ENCODE measurements at regions not wholly inside any gene's neighbourhood (a gene's known extent, or its start where the extent isn't known, plus 50 kb on each side); places are given as distances from the start of the nearest gene placed in this dataset.

DNA sequence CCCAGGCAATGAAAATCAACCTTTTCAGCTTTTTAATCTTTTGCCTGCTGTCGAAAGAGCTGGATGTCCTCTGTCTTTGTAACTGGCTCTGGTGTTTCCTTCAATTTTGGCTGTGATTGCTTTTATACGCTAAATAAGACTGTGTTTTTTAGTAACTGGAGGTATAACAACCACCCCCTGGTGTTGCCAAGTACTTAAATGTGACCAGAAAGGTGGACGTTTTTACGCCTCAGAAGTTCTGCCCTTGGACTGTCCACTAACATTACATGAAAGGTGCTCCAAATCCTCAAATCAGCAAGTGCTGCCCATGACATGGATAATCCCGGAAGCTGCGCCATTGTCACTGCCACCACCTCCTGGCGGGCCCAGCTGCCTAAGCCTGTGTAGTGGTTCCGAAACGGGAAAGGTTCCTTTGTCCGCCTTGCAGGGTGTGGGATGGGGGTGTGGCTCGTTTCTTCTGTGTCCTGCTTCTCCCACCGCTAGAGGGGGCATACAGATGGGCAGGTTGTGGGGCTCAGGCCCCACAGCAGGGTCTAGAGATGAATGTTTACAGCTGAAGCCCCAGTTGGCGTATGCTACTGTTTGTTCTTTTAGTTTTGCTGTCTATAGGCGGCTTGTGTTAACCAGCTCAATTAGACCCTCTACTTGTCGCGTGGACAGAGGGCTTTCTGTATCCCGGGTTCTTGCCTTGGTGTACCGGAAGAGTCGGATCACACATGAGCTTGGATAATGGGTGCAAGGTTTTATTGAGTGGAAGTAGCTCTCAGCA is 82.2 kb upstream of the SEPTIN5 start:
- Histone ChIP-seq H3K4me3 (ENCODE audit: low read length) (no peak overlapping the region), H2AFZ (ENCODE audit: low read length) (no peak overlapping the region), H3K9ac (ENCODE audit: low read length) (no peak overlapping the region), H3K27ac (ENCODE audit: low read length) (no peak overlapping the region), H3K9me2 (replicated peaks; ENCODE audit: insufficient read depth, low read length) (no peaks in the 10 kb centered on the region), H3K4me2 (ENCODE audit: low read depth, low read length, poor library complexity, severe bottlenecking) (no peak overlapping the region), H3K27me3 (ENCODE audit: low read length) (no peaks in the 10 kb centered on the region), H3K79me2 (ENCODE audit: low read length) (no peaks in the 10 kb centered on the region), H3K36me3 (ENCODE audit: insufficient read depth, low read length) (no peaks in the 10 kb centered on the region), H4K20me1 (ENCODE audit: insufficient read depth, low read depth, low read length) (no peaks in the 10 kb centered on the region), H3K9me3 (ENCODE audit: low read length) (no peaks in the 10 kb centered on the region), H3K4me1 (ENCODE audit: low read length) (peaks cover 17% of the 10 kb centered on the region)
- DNase-seq = peak; percentile 80

DNA sequence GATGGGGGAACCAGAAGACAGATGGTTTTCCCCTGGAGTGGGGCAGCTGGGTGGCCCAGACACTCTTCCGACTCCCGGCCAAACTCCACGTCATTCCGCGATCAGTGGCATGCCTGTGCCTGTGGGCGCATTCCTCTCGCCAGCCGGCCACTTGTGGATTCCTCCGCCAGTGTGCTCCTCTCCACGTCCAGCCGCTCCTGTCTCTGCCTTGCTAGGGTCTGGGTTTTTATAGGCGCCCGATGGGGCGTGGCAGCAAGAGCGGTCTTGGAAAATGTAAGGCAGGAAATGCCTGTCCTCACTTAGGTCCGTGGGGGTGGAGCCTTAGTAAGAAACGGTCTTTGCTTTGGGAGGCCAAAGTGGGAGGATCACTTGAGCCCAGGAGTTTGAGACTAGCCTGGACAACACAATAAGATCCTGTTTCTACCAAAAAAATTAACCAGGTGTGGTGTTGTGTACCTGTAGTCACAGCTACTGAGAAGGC is 81.6 kb upstream of the SEPTIN5 start:
- H3K4me1 ChIP-seq (ENCODE audit: low read length) = peaks cover 13% of the 10 kb centered on the region
- no peak overlapping the region for H3K4me3 ChIP-seq (ENCODE audit: low read length)
- no peaks in the 10 kb centered on the region for H3K36me3 ChIP-seq (ENCODE audit: insufficient read depth, low read length)
- H4K20me1 ChIP-seq (ENCODE audit: insufficient read depth, low read depth, low read length) = no peaks in the 10 kb centered on the region
- H3K9ac ChIP-seq (ENCODE audit: low read length) = no peak overlapping the region
- no peak overlapping the region for H3K4me2 ChIP-seq (ENCODE audit: low read depth, low read length, poor library complexity, severe bottlenecking)
- DNase-seq = no peak
- no peak overlapping the region for H3K27ac ChIP-seq (ENCODE audit: low read length)
- H3K27me3 ChIP-seq (ENCODE audit: low read length) = no peaks in the 10 kb centered on the region
- H2AFZ ChIP-seq (ENCODE audit: low read length) = no peak overlapping the region
- H3K79me2 ChIP-seq (ENCODE audit: low read length) = no peaks in the 10 kb centered on the region
- no peaks in the 10 kb centered on the region for H3K9me2 ChIP-seq (replicated peaks; ENCODE audit: insufficient read depth, low read length)
- H3K9me3 ChIP-seq (ENCODE audit: low read length) = no peaks in the 10 kb centered on the region

- no peaks in the 10 kb centered on the region for H3K27me3 ChIP-seq (ENCODE audit: low read length)
- no peaks in the 10 kb centered on the region for H3K36me3 ChIP-seq (ENCODE audit: insufficient read depth, low read length)
- H3K9me3 ChIP-seq (ENCODE audit: low read length) = no peaks in the 10 kb centered on the region
- no peak overlapping the region for H3K4me3 ChIP-seq (ENCODE audit: low read length)
- H3K9me2 ChIP-seq (replicated peaks; ENCODE audit: insufficient read depth, low read length) = no peaks in the 10 kb centered on the region
- no peaks in the 10 kb centered on the region for H3K79me2 ChIP-seq (ENCODE audit: low read length)
- no peak overlapping the region for H3K9ac ChIP-seq (ENCODE audit: low read length)
- no peak for DNase-seq
- H3K4me1 ChIP-seq (ENCODE audit: low read length) = peaks cover 8% of the 10 kb centered on the region
- no peak overlapping the region for H3K4me2 ChIP-seq (ENCODE audit: low read depth, low read length, poor library complexity, severe bottlenecking)
- H3K27ac ChIP-seq (ENCODE audit: low read length) = no peak overlapping the region
- no peak overlapping the region for H2AFZ ChIP-seq (ENCODE audit: low read length)
- no peaks in the 10 kb centered on the region for H4K20me1 ChIP-seq (ENCODE audit: insufficient read depth, low read depth, low read length)
Observed at GRCh38 chr22:19634226-19634975, 79.9 kb upstream of the SEPTIN5 start.

DNA sequence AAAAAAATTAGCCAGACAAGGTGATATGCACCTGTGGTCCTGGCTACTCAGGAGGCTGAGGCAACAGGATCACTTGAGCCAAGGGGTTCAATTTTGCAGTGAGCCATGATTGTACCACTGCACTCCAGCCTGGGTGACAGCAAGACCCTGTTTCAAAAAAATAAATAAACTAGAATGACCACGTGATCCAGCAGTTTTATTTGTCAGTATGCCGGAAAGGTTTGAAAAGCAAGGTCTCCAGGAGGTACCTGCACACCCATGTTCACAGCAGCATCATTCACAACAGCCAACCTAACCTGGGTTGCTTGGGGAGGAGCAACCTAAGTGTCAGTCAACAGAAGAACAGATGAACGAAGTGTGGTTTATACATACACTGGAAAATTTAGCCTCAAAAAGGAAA is 78.7 kb upstream of the SEPTIN5 start:
- H3K9me2 ChIP-seq (replicated peaks; ENCODE audit: insufficient read depth, low read length) = no peaks in the 10 kb centered on the region
- H3K9ac ChIP-seq (ENCODE audit: low read length) = no peak overlapping the region
- H3K27me3 ChIP-seq (ENCODE audit: low read length) = no peaks in the 10 kb centered on the region
- H3K27ac ChIP-seq (ENCODE audit: low read length) = no peak overlapping the region
- no peak for DNase-seq
- no peak overlapping the region for H3K4me3 ChIP-seq (ENCODE audit: low read length)
- no peak overlapping the region for H2AFZ ChIP-seq (ENCODE audit: low read length)
- no peaks in the 10 kb centered on the region for H3K4me1 ChIP-seq (ENCODE audit: low read length)
- no peak overlapping the region for H3K4me2 ChIP-seq (ENCODE audit: low read depth, low read length, poor library complexity, severe bottlenecking)
- H3K36me3 ChIP-seq (ENCODE audit: insufficient read depth, low read length) = no peaks in the 10 kb centered on the region
- H3K79me2 ChIP-seq (ENCODE audit: low read length) = no peaks in the 10 kb centered on the region
- H3K9me3 ChIP-seq (ENCODE audit: low read length) = no peaks in the 10 kb centered on the region
- no peaks in the 10 kb centered on the region for H4K20me1 ChIP-seq (ENCODE audit: insufficient read depth, low read depth, low read length)

- Histone ChIP-seq H3K36me3 (ENCODE audit: insufficient read depth, low read length) (no peaks in the 10 kb centered on the region), H3K9ac (ENCODE audit: low read length) (no peak overlapping the region), H3K9me2 (replicated peaks; ENCODE audit: insufficient read depth, low read length) (no peaks in the 10 kb centered on the region), H3K4me1 (ENCODE audit: low read length) (no peaks in the 10 kb centered on the region), H2AFZ (ENCODE audit: low read length) (no peak overlapping the region), H3K79me2 (ENCODE audit: low read length) (no peaks in the 10 kb centered on the region), H3K27me3 (ENCODE audit: low read length) (no peaks in the 10 kb centered on the region), H4K20me1 (ENCODE audit: insufficient read depth, low read depth, low read length) (no peaks in the 10 kb centered on the region), H3K27ac (ENCODE audit: low read length) (no peak overlapping the region), H3K4me2 (ENCODE audit: low read depth, low read length, poor library complexity, severe bottlenecking) (no peak overlapping the region), H3K9me3 (ENCODE audit: low read length) (no peaks in the 10 kb centered on the region), H3K4me3 (ENCODE audit: low read length) (no peak overlapping the region)
- DNase-seq = no peak
Observed at GRCh38 chr22:19636696-19637407, 77.5 kb upstream of the SEPTIN5 start.

DNA sequence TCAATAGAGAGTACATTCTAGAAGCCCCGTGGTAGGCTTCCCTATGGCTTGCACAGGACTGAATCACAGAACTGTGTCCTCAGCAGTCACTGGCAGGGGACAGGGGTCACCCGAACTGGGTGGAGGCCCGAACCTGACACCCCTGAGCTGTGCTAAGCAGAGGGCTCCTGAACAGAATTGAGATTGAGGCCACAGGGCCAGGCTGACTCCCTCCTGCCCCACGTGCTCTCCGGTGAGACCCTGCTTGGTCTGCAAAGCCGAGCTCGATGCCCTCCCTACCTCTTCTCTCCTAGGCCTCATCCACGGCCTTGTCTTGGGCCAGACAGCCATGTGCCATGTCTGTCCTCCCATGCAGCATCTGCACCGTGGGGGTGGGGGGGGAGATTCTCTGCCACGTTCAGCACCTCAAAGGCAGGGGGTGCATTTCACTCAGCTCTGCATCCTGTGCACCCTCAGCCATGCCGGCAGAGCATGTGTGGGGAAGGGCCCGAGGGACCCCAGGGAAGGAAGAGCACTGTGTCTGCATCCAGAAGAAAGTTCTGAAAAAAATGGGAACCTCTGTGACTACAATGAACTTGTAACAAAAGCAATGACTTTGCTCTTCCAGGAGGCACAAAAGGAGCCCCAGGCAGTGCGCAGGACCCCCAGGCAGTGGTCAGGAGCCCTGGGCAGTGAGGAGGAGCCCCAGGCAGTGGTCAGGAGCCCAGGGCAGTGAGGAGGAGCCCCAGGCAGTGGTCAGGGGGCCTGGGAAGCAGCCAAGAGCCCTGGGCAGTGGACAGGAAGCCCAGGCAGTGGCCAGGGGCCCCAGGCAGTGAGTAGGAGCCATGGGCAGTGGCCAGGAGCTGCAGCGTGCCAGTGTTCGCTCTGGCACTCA is 76.7 kb upstream of the SEPTIN5 start:
- no peak overlapping the region for H3K4me3 ChIP-seq (ENCODE audit: low read length)
- no peaks in the 10 kb centered on the region for H3K9me2 ChIP-seq (replicated peaks; ENCODE audit: insufficient read depth, low read length)
- H3K9me3 ChIP-seq (ENCODE audit: low read length) = no peaks in the 10 kb centered on the region
- H4K20me1 ChIP-seq (ENCODE audit: insufficient read depth, low read depth, low read length) = no peaks in the 10 kb centered on the region
- H3K79me2 ChIP-seq (ENCODE audit: low read length) = no peaks in the 10 kb centered on the region
- no peaks in the 10 kb centered on the region for H3K4me1 ChIP-seq (ENCODE audit: low read length)
- H3K4me2 ChIP-seq (ENCODE audit: low read depth, low read length, poor library complexity, severe bottlenecking) = no peak overlapping the region
- no peak overlapping the region for H3K27ac ChIP-seq (ENCODE audit: low read length)
- DNase-seq = no peak
- H3K36me3 ChIP-seq (ENCODE audit: insufficient read depth, low read length) = no peaks in the 10 kb centered on the region
- no peak overlapping the region for H2AFZ ChIP-seq (ENCODE audit: low read length)
- H3K27me3 ChIP-seq (ENCODE audit: low read length) = no peaks in the 10 kb centered on the region
- H3K9ac ChIP-seq (ENCODE audit: low read length) = no peak overlapping the region

DNA sequence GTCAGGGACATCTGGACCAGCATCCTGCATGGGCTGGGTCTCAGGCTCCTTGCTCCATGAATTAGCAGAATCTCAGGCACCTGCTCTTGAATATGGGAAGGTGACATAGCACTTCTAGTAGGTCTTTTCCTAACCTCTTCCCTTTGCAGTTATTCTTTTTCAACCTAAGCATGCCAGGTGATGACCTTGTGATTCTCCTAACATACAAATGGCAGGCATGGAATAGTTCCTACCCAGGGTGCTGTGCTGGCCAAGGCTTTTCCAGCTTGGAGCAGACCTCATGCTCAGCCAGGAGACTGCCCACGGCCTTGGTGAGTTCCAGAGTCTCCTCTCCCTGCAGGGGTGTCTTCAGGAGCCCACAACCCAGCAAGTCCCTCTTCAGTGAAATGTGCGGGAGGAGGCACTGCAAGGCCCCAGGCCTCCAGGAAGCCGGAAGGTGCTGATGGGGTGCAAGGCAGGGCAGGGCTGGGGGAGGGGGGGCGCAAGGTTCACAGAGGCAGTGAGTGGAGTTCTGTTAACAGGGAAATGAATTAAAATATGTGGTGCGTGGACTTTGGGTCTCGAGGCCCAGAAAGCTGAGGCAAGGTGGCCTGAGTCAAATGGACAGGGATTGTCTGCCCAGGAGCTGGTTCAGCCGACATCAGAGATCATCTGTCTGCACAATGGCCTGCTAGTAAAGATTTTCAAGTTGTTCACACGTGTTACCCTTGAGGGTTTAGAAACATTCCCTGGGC is 75.9 kb upstream of the SEPTIN5 start:
- Histone ChIP-seq H3K9me3 (ENCODE audit: low read length) (no peaks in the 10 kb centered on the region), H3K4me2 (ENCODE audit: low read depth, low read length, poor library complexity, severe bottlenecking) (no peak overlapping the region), H3K36me3 (ENCODE audit: insufficient read depth, low read length) (no peaks in the 10 kb centered on the region), H3K79me2 (ENCODE audit: low read length) (no peaks in the 10 kb centered on the region), H3K4me3 (ENCODE audit: low read length) (no peak overlapping the region), H3K9ac (ENCODE audit: low read length) (no peak overlapping the region), H2AFZ (ENCODE audit: low read length) (no peak overlapping the region), H3K27ac (ENCODE audit: low read length) (no peak overlapping the region), H3K4me1 (ENCODE audit: low read length) (no peaks in the 10 kb centered on the region), H4K20me1 (ENCODE audit: insufficient read depth, low read depth, low read length) (no peaks in the 10 kb centered on the region), H3K9me2 (replicated peaks; ENCODE audit: insufficient read depth, low read length) (no peaks in the 10 kb centered on the region), H3K27me3 (ENCODE audit: low read length) (no peaks in the 10 kb centered on the region)
- no peak for DNase-seq

All from Karpas-422 (cell line).